ENCODE measurements at regions not wholly inside any gene's neighbourhood (a gene's known extent, or its start where the extent isn't known, plus 50 kb on each side); places are given as distances from the start of the nearest gene placed in this dataset.

- TF ChIP-seq POLR2A (IDR thresholded peaks at IDR 0.05; ENCODE audit: low read length) (no peak), GATA1 (IDR thresholded peaks at IDR 0.05; ENCODE audit: low read depth, low read length) (no peak)
Measured at GRCh38 chr10:128823201-128823600, 643.8 kb upstream of the MGMT start.

Data from erythroblast (primary cell).